ENCODE measurements at regions not wholly inside any gene's neighbourhood (a gene's known extent, or its start where the extent isn't known, plus 50 kb on each side); places are given as distances from the start of the nearest gene placed in this dataset.

- CTCF ChIA-PET = no interaction called here
- POLR2A ChIA-PET = no interaction called here
- dilution Hi-C loops (cut with MboI; ENCODE audit: extremely low pct_ligation_motif_present, low sequenced_read_pairs) = no loop called here
Measured at GRCh38 chr10:129005080-129005479, 462.0 kb upstream of the MGMT start.

GRCh38 chr10:129005804-129006203 lies 461.2 kb upstream of the MGMT start:
- TF ChIP-seq EZH2 (IDR thresholded peaks at IDR 0.05; ENCODE audit: borderline replicate concordance, low read depth, low read length, severe bottlenecking) (no peak), GATA2 (IDR thresholded peaks at IDR 0.05; ENCODE audit: insufficient read depth, insufficient read length, low read depth, low read length) (no peak), JUN (IDR thresholded peaks at IDR 0.05; ENCODE audit: borderline replicate concordance, insufficient read depth, insufficient read length, low read depth) (no peak), MAX (IDR thresholded peaks at IDR 0.05; ENCODE audit: insufficient read depth, insufficient read length) (no peak), FOS (IDR thresholded peaks at IDR 0.05; ENCODE audit: borderline replicate concordance, insufficient read depth, low read length) (no peak)
- intact Hi-C loops (cut with micrococcal nuclease) (no loop called here), dilution Hi-C loops (cut with MboI; ENCODE audit: extremely low pct_ligation_motif_present, low sequenced_read_pairs) (no loop called here)
- Histone ChIP-seq H4K20me1 (replicated peaks; ENCODE audit: control insufficient read depth, extremely low read depth, insufficient read depth, low read length) (no peaks in the 10 kb centered on the region), H3K79me2 (ENCODE audit: control insufficient read depth, insufficient read depth, low read length) (no peaks in the 10 kb centered on the region), H3K9ac (replicated peaks; ENCODE audit: extremely low read depth, insufficient read depth, low read length) (no peak overlapping the region), H3K36me3 (ENCODE audit: control insufficient read depth in 2 of 2, extremely low read depth in 1 of 2, insufficient read depth in 2 of 2, low read length in 2 of 2) (no peaks in the 10 kb centered on the region), H3K4me3 (replicated peaks in 1 of 3; ENCODE audit: insufficient read depth in 1 of 3, low read depth in 1 of 3, low read length in 3 of 3) (no peak overlapping the region), H3K4me2 (ENCODE audit: insufficient read depth, low read length) (no peak overlapping the region), H3K27ac (ENCODE audit: insufficient read depth, low read depth, low read length) (no peak overlapping the region), H3K4me1 (ENCODE audit: control insufficient read depth, extremely low read depth, insufficient read depth, low read length) (no peaks in the 10 kb centered on the region), H3K9me1 (replicated peaks; ENCODE audit: control insufficient read depth, extremely low read depth, insufficient read depth, low read length) (no peaks in the 10 kb centered on the region), H2AFZ (ENCODE audit: low read depth, low read length) (no peak overlapping the region), H3K9me3 (replicated peaks; ENCODE audit: control insufficient read depth, insufficient read depth, low read length) (no peaks in the 10 kb centered on the region), H3K27me3 (ENCODE audit: control insufficient read depth in 2 of 2, insufficient read depth in 2 of 2, low read length in 2 of 2) (no peaks in the 10 kb centered on the region)
- DNase-seq (ENCODE audit: low read depth, low spot score) = no peak
- CTCF ChIA-PET = no interaction called here
- no TSS peak for BruUV-seq (replicated peaks)
- POLR2A ChIA-PET = no interaction called here
- no peak for FAIRE-seq

More at GRCh38 chr10:129005080-129005479, 462.0 kb upstream of the MGMT start:
- Histone ChIP-seq H3K4me2 (ENCODE audit: insufficient read depth, low read length) (no peak overlapping the region), H3K9me1 (replicated peaks; ENCODE audit: control insufficient read depth, extremely low read depth, insufficient read depth, low read length) (no peaks in the 10 kb centered on the region), H3K9ac (replicated peaks; ENCODE audit: extremely low read depth, insufficient read depth, low read length) (no peak overlapping the region), H4K20me1 (replicated peaks; ENCODE audit: control insufficient read depth, extremely low read depth, insufficient read depth, low read length) (no peaks in the 10 kb centered on the region), H3K9me3 (replicated peaks; ENCODE audit: control insufficient read depth, insufficient read depth, low read length) (no peaks in the 10 kb centered on the region), H2AFZ (ENCODE audit: low read depth, low read length) (no peak overlapping the region), H3K4me3 (replicated peaks in 1 of 3; ENCODE audit: insufficient read depth in 1 of 3, low read depth in 1 of 3, low read length in 3 of 3) (no peak overlapping the region), H3K27me3 (ENCODE audit: control insufficient read depth in 2 of 2, insufficient read depth in 2 of 2, low read length in 2 of 2) (no peaks in the 10 kb centered on the region), H3K79me2 (ENCODE audit: control insufficient read depth, insufficient read depth, low read length) (no peaks in the 10 kb centered on the region), H3K4me1 (ENCODE audit: control insufficient read depth, extremely low read depth, insufficient read depth, low read length) (no peaks in the 10 kb centered on the region), H3K27ac (ENCODE audit: insufficient read depth, low read depth, low read length) (no peak overlapping the region), H3K36me3 (ENCODE audit: control insufficient read depth in 2 of 2, extremely low read depth in 1 of 2, insufficient read depth in 2 of 2, low read length in 2 of 2) (no peaks in the 10 kb centered on the region)
- no TSS peak for BruUV-seq (replicated peaks)
- no peak for TF ChIP-seq FOS (IDR thresholded peaks at IDR 0.05; ENCODE audit: borderline replicate concordance, insufficient read depth, low read length)
- no peak for TF ChIP-seq MAX (IDR thresholded peaks at IDR 0.05; ENCODE audit: insufficient read depth, insufficient read length)
- intact Hi-C loops (cut with micrococcal nuclease) = no loop called here
- FAIRE-seq (no peak), DNase-seq (ENCODE audit: low read depth, low spot score) (no peak)
